HL-60 (cell line): ENCODE measurements at regions not wholly inside any gene's neighbourhood (a gene's known extent, or its start where the extent isn't known, plus 50 kb on each side); places are given as distances from the start of the nearest gene placed in this dataset.

Source experiments
- DNase-seq, 2 experiments: peaks; one replicate each; pipeline ENCODE4 v3.0.0-alpha.2; 2010 to 2020; ENCODE audit warnings: low read depth in 1 of 2, low spot score in 1 of 2
- H3K27ac ChIP-seq: fragments of 250-450 bp; sonication (Bioruptor Pico); replicated peaks from 2 replicates; pipeline ENCODE4 v1.5.1; 2020; ENCODE audit warnings: mild to moderate bottlenecking, moderate library complexity
- H3K27me3 ChIP-seq: fragments of 250-450 bp; sonication (Bioruptor Pico); 2 replicates; pipeline ENCODE4 v1.5.1; 2021; ENCODE audit warnings: mild to moderate bottlenecking, moderate library complexity; ENCODE audit not compliant: insufficient read depth, poor library complexity, severe bottlenecking
- H3K4me3 ChIP-seq: replicated peaks from 2 replicates; pipeline ENCODE4 v1.5.1; 2011; ENCODE audit warnings: mild to moderate bottlenecking, control low read depth, low read length; ENCODE audit not compliant: insufficient read depth
- GABPA ChIP-seq: IDR thresholded peaks from 2 replicates; pipeline ENCODE4 v1.6.1; 2012; ENCODE audit warnings: low read depth
- POLR2AphosphoS5 ChIP-seq: IDR thresholded peaks from 2 replicates; pipeline ENCODE4 v1.6.1; 2012; ENCODE audit warnings: low read depth
- REST ChIP-seq: IDR thresholded peaks from 2 replicates; pipeline ENCODE4 v1.6.1; 2012; ENCODE audit warnings: low read depth; ENCODE audit not compliant: insufficient replicate concordance
- SPI1 ChIP-seq: IDR thresholded peaks from 2 replicates; pipeline ENCODE4 v1.6.1; 2012; ENCODE audit warnings: low read depth, mild to moderate bottlenecking, borderline replicate concordance
- TF ChIP-seq, protein P1 (sequence below): IDR thresholded peaks from one replicate; pipeline ENCODE4 v1.5.1; 2011; ENCODE audit warnings: low read length, control low read depth, inconsistent platforms; ENCODE audit not compliant: insufficient read depth

- Histone ChIP-seq H3K27ac (no peak overlapping the region), H3K27me3 (no peaks in the 10 kb centered on the region), H3K4me3 (no peak overlapping the region)
- no peak for DNase-seq
- TF ChIP-seq, protein P1, sequence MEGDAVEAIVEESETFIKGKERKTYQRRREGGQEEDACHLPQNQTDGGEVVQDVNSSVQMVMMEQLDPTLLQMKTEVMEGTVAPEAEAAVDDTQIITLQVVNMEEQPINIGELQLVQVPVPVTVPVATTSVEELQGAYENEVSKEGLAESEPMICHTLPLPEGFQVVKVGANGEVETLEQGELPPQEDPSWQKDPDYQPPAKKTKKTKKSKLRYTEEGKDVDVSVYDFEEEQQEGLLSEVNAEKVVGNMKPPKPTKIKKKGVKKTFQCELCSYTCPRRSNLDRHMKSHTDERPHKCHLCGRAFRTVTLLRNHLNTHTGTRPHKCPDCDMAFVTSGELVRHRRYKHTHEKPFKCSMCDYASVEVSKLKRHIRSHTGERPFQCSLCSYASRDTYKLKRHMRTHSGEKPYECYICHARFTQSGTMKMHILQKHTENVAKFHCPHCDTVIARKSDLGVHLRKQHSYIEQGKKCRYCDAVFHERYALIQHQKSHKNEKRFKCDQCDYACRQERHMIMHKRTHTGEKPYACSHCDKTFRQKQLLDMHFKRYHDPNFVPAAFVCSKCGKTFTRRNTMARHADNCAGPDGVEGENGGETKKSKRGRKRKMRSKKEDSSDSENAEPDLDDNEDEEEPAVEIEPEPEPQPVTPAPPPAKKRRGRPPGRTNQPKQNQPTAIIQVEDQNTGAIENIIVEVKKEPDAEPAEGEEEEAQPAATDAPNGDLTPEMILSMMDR, result no peak
- TF ChIP-seq REST (no peak), GABPA (no peak), SPI1 (no peak), POLR2AphosphoS5 (no peak)
These were observed 771.1 kb upstream of the ID2 start for GRCh38 chr2:7910752-7911151.

- H3K4me3 ChIP-seq, result no peak overlapping the region
- no peaks in the 10 kb centered on the region for H3K27me3 ChIP-seq
- TF ChIP-seq, protein P1, result no peak
- TF ChIP-seq REST, result no peak
- TF ChIP-seq POLR2AphosphoS5, result no peak
- TF ChIP-seq SPI1, result no peak
- TF ChIP-seq GABPA, result no peak
- DNase-seq, result no peak
- no peak overlapping the region for H3K27ac ChIP-seq
These were observed 770.7 kb upstream of the ID2 start for GRCh38 chr2:7911196-7911595.

GRCh38 chr2:7913974-7914373, 767.9 kb upstream of the ID2 start:
- Histone ChIP-seq H3K4me3 (no peak overlapping the region), H3K27me3 (no peaks in the 10 kb centered on the region), H3K27ac (no peak overlapping the region)
- no peak for DNase-seq
- TF ChIP-seq, protein P1, result no peak
- TF ChIP-seq GABPA, result no peak
- no peak for TF ChIP-seq POLR2AphosphoS5
- TF ChIP-seq SPI1, result no peak
- TF ChIP-seq REST, result no peak
